ENCODE measurements at regions not wholly inside any gene's neighbourhood (a gene's known extent, or its start where the extent isn't known, plus 50 kb on each side); places are given as distances from the start of the nearest gene placed in this dataset.
"Not testable (repeated sequence)": the region's sequence is repeated elsewhere in the genome, so short reads cannot be mapped to it uniquely, and the experiment has no call there.

- not testable (repeated sequence) for H3K9me3 Mint-ChIP-seq; H3K4me1 Mint-ChIP-seq (ENCODE audit: low read depth); H3K27ac Mint-ChIP-seq; H3K36me3 Mint-ChIP-seq (ENCODE audit: low read depth); H3K27me3 Mint-ChIP-seq (ENCODE audit: low read depth); H3K4me3 Mint-ChIP-seq; DNase-seq (ENCODE audit: low spot score)
These were observed 67.5 kb upstream of the ROPN1B start for GRCh38 chr3:125901473-125901872.

GRCh38 chr3:125903780-125904455 is 65.1 kb upstream of the ROPN1B start:
- H3K27ac Mint-ChIP-seq; H3K4me3 Mint-ChIP-seq; H3K4me1 Mint-ChIP-seq (ENCODE audit: low read depth); H3K9me3 Mint-ChIP-seq; DNase-seq (ENCODE audit: low spot score); H3K36me3 Mint-ChIP-seq (ENCODE audit: low read depth); H3K27me3 Mint-ChIP-seq (ENCODE audit: low read depth): not testable (repeated sequence)

DNA sequence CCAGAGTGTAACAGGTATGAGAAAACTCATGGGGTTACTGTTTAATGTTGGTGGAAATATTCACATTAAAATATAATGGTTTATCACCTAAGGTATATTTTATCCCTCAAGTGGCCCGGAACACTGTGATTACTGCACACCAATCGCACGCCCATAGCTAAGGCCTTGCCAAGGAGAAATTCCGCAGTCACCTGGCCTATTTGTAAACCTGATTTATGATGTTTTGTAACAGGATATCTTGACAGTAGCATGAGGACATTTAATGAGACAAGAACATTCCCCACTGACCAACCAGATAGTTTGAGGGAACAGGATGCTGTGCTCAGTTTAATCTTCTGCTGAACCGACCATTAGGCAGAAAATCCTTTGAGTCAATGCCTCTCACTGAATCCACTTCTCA is 61.7 kb upstream of the ROPN1B start:
- H3K27ac Mint-ChIP-seq; H3K36me3 Mint-ChIP-seq (ENCODE audit: low read depth): not testable (repeated sequence)

DNA sequence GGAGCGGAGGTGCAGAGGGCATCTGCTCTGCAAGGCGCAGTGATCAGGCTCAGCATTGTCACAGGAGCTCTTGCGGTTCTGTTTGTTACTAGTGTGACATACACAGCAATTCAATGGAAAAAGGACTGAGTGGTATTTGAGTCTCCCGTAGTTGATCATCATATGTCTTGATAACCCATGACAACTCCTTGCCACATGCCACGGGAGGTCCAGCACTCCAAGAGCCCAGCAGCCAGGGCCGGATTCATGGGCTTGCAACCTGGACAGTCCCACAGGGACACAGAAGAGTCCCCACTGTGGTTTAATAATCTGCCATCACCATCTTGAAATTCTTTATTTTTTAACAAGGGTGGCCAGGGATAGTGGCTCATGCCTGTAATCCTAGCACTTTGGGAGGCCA is 58.1 kb upstream of the ROPN1B start:
- not testable (repeated sequence) for H3K4me1 Mint-ChIP-seq (ENCODE audit: low read depth); H3K27ac Mint-ChIP-seq; DNase-seq (ENCODE audit: low spot score); H3K36me3 Mint-ChIP-seq (ENCODE audit: low read depth); H3K27me3 Mint-ChIP-seq (ENCODE audit: low read depth); H3K9me3 Mint-ChIP-seq; H3K4me3 Mint-ChIP-seq

More for the DNA sequence above, 61.7 kb upstream of the ROPN1B start:
- H3K9me3 Mint-ChIP-seq; DNase-seq (ENCODE audit: low spot score); H3K4me3 Mint-ChIP-seq; H3K27me3 Mint-ChIP-seq (ENCODE audit: low read depth); H3K4me1 Mint-ChIP-seq (ENCODE audit: low read depth): not testable (repeated sequence)

DNA sequence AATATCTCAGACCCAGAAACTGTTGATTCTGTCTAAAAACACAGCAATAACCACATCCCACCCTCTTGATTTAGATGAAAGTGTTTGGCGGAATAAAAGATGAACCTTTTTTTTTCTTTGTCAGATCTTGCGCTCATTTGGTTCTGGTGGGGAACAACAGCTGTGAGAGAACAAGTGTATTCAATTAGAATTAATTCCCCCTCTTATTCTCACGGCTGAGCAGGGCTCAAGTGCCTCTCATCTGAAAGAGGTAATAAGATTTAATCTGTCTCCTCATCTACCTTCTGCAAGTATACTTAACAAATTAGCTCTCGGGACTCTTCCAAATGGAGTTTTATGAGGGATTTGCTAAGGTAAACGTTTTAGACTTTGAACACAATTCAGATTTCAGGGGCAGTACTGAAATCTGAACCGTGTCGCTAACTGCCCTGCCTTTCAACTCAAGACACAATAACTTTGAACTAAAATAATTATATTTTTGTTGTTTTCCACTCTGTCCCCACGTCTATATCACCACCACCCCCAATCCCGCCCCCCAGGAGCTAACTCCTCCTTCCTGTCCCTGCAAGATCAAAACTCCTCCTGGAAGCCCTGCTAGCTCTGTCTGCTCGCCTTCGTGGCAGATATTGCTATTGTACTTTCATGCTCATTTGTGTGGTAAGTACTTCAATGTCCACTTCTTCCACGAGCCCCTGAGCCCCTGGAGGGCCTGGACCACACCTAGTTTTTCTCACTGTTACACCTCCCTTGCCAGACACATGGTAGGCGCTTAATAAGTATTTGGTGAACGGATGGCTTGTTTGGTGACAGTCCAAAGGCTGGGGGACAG is 54.2 kb upstream of the ROPN1B start:
- H3K4me3 Mint-ChIP-seq: peak overlapping the region; percentile 87
- H3K27ac Mint-ChIP-seq: peak overlapping the region; percentile 75
- not testable (repeated sequence) for DNase-seq (ENCODE audit: low spot score); H3K27me3 Mint-ChIP-seq (ENCODE audit: low read depth); H3K36me3 Mint-ChIP-seq (ENCODE audit: low read depth); H3K9me3 Mint-ChIP-seq
- H3K4me1 Mint-ChIP-seq (ENCODE audit: low read depth): peaks cover 22% of the 10 kb centered on the region

GRCh38 chr3:125915437-125915787 is 53.6 kb upstream of the ROPN1B start:
- H3K27me3 Mint-ChIP-seq (ENCODE audit: low read depth); H3K36me3 Mint-ChIP-seq (ENCODE audit: low read depth); H3K9me3 Mint-ChIP-seq; DNase-seq (ENCODE audit: low spot score): not testable (repeated sequence)
- H3K4me1 Mint-ChIP-seq (ENCODE audit: low read depth): peaks cover 22% of the 10 kb centered on the region
- H3K27ac Mint-ChIP-seq: peak overlapping the region; percentile 92
- peak overlapping the region; percentile 87 for H3K4me3 Mint-ChIP-seq

GRCh38 chr3:125915792-125916375 is 53.1 kb upstream of the ROPN1B start:
- DNase-seq (ENCODE audit: low spot score): peak; percentile 100
- H3K27me3 Mint-ChIP-seq (ENCODE audit: low read depth); H3K36me3 Mint-ChIP-seq (ENCODE audit: low read depth); H3K9me3 Mint-ChIP-seq: not testable (repeated sequence)
- Mint-ChIP-seq H3K27ac (peak overlapping the region; percentile 92), H3K4me1 (ENCODE audit: low read depth) (peaks cover 22% of the 10 kb centered on the region), H3K4me3 (peak overlapping the region; percentile 87)

DNA sequence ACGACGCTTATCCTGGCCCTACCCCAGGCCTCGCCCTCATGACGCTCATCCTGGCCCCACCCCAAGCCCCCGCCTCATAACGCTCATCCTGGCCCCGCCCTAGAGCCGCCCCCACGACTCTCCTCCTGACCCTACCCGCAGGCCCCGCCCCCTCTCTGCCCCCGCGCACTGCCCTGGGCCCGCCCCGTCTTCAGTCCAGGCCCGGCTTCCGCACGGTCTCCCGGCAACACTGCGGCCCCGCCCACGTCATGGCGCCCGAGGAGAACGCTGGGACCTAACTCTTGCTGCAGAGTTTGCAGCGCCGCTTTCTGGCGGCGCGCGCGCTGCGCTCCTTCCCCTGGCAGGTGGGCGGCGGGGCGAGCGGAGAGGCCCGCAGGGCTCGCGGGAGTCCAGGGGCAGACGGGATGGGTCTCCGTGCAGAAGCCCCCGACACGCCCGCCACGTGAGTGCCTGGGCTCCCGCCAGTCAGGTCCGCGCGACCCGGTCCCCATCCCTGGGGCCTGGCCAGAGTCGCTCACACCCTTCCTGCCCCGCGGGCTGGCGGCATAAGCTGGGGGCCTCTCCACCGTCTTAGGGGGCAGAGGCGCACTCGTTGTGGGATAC is 52.5 kb upstream of the ROPN1B start:
- peak overlapping the region; percentile 92 for H3K27ac Mint-ChIP-seq
- peak; percentile 93 for DNase-seq (ENCODE audit: low spot score)
- H3K36me3 Mint-ChIP-seq (ENCODE audit: low read depth): no peaks in the 10 kb centered on the region
- peaks cover 22% of the 10 kb centered on the region for H3K4me1 Mint-ChIP-seq (ENCODE audit: low read depth)
- H3K4me3 Mint-ChIP-seq: peak overlapping the region; percentile 87
- no peaks in the 10 kb centered on the region for H3K9me3 Mint-ChIP-seq
- H3K27me3 Mint-ChIP-seq (ENCODE audit: low read depth): no peaks in the 10 kb centered on the region

GRCh38 chr3:125917020-125917549 is 51.9 kb upstream of the ROPN1B start:
- not testable (repeated sequence) for H3K9me3 Mint-ChIP-seq; H3K36me3 Mint-ChIP-seq (ENCODE audit: low read depth)
- peaks cover 22% of the 10 kb centered on the region for H3K4me1 Mint-ChIP-seq (ENCODE audit: low read depth)

DNA sequence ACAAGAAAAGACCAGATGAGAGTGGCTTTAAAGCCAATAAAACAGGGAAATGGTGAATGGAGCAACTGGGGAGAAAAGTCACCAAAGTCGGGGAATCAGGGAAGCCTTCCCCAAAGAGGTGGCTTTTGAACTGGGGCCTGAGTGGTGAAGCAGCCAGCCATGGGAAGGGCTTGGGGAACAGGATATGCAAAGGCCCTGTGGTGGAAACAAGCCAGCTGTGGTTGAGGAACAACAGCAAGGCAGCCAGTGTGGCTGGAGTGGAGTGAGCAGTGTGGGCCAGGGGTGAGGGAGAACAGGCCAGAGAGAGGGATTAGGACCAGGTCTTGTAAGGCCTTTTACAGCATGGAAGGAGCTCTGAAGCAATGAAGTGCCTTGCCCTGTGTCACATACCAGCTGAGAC is 51.0 kb upstream of the ROPN1B start:
- not testable (repeated sequence) for DNase-seq (ENCODE audit: low spot score); H3K36me3 Mint-ChIP-seq (ENCODE audit: low read depth); H3K27me3 Mint-ChIP-seq (ENCODE audit: low read depth); H3K4me3 Mint-ChIP-seq; H3K27ac Mint-ChIP-seq; H3K9me3 Mint-ChIP-seq
- peaks cover 22% of the 10 kb centered on the region for H3K4me1 Mint-ChIP-seq (ENCODE audit: low read depth)

More at GRCh38 chr3:125917020-125917549, 51.9 kb upstream of the ROPN1B start:
- not testable (repeated sequence) for H3K27me3 Mint-ChIP-seq (ENCODE audit: low read depth)
- Mint-ChIP-seq H3K4me3 (peak overlapping the region; percentile 87), H3K27ac (peak overlapping the region; percentile 70)
- DNase-seq (ENCODE audit: low spot score): peak; percentile 13

GRCh38 chr3:125918451-125918850 is 50.5 kb upstream of the ROPN1B start:
- not testable (repeated sequence) for H3K27ac Mint-ChIP-seq; DNase-seq (ENCODE audit: low spot score); H3K9me3 Mint-ChIP-seq; H3K36me3 Mint-ChIP-seq (ENCODE audit: low read depth); H3K27me3 Mint-ChIP-seq (ENCODE audit: low read depth); H3K4me3 Mint-ChIP-seq
- H3K4me1 Mint-ChIP-seq (ENCODE audit: low read depth): peaks cover 22% of the 10 kb centered on the region

DNA sequence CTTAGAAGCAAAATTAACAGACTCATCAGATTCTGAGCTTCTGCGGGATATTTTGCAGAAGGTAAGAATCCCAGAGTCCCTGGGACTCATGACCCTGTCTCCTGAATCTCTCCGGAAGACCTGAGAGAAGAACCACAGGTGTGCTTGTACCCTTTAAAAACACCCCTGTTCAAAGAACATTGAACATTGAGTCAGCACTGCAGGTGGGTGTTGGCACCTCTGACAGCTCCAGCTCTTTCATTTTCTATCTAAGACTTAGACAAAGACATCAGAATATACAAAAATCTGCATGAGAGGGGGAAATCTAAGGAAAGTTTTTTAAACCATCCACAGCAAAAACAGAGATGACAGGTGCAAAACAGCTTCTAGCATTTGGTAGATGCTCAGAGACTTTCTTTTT is 50.1 kb upstream of the ROPN1B start:
- H3K27ac Mint-ChIP-seq; H3K9me3 Mint-ChIP-seq; H3K4me3 Mint-ChIP-seq; DNase-seq (ENCODE audit: low spot score); H3K36me3 Mint-ChIP-seq (ENCODE audit: low read depth); H3K27me3 Mint-ChIP-seq (ENCODE audit: low read depth): not testable (repeated sequence)
- peaks cover 22% of the 10 kb centered on the region for H3K4me1 Mint-ChIP-seq (ENCODE audit: low read depth)

Measured in T-helper 2 cell treated with Interferon-gamma antibody and Interleukin-4, amounts not matched to agents 5 μg/mL and 100 μg/mL, for 36 hours (primary cell).